ENCODE measurements at regions not wholly inside any gene's neighbourhood (a gene's known extent, or its start where the extent isn't known, plus 50 kb on each side); places are given as distances from the start of the nearest gene placed in this dataset.
A peak's percentile ranks its signal among the peaks of the same experiment; 100 is the strongest.
"Not testable (repeated sequence)": the region's sequence is repeated elsewhere in the genome, so short reads cannot be mapped to it uniquely, and the experiment has no call there.

DNA sequence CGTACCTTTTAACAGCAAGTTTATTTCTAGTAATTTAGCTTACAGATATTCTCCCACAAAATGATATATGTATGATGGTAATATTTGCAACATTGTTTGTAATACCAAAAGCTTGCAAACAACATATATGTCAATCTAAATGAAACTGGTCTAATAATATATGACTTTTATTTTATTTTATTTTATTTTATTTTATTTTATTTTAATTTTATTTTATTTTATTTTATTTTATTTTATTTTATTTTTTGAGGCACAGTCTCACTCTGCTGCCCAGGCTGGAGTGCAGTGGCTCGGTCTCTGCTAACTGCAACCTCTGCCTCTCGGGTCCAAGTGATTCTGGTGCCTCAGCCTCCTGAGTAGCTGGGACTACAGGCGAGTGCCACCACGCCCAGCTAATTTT, 94.6 kb upstream of the ABCA1 start:
- ATAC-seq = not testable (repeated sequence)

DNA sequence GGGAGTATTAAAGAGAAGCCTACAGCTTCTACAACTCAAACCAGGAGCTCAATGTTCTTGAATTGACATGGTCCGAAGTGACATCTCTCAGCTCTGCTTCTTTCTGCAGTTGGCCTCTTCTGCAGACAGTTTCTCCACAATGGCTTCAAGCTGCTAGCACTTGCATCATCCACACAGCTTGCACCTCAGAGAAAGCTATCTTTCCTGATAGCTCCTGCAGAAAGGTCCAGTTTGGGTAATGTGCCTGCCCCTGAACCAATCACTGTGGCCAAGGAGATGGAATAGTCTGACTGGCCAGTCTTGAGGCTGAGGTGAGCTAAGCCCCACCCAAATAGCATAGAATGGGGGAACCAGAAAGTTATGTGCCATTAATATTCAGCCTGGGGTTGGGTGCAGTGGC, 95.8 kb upstream of the ABCA1 start:
- no peak for DNase-seq
- no peak for ATAC-seq

More for the DNA sequence above, 94.6 kb upstream of the ABCA1 start:
- DNase-seq = not testable (repeated sequence)

DNA sequence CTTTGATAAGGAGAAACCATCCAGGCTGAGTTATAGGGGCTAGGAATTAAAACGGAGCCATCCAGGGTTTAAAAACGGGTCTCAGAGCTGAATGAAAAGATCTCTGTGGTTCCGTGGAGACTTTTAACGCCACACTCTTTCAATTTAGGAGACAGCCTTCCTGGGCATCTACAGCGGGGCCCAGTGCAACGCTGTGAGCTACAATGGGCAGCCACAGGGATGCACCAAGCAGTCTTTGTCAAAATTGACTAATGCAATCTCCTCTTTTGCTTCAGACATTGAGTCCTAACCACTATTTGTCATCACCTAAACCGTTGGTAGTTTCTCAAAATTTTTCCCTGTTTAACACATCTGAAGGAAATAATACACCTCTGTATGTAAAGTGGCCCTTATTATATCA, 96.6 kb upstream of the ABCA1 start:
- ATAC-seq = no peak
- DNase-seq = no peak

DNA sequence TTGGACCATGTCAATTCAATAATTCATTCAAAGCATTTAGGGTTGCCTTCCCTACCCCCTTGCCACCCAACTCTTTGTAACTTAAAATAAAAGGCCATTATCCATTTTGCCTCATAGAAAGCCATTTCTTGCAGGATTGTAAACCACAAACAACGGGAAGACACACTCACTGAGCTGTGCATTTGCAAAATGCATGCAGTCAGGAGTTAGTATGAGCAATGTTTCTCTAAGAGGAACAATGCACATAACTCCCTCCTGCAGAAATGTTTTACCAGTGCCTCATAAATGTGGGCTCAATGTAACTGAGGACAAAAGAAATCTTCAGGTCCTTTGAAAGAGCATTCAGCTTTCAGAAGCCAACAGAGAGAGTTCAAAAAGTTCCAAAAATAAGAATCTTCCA, 98.5 kb upstream of the ABCA1 start:
- ATAC-seq (no peak), DNase-seq (no peak)

DNA sequence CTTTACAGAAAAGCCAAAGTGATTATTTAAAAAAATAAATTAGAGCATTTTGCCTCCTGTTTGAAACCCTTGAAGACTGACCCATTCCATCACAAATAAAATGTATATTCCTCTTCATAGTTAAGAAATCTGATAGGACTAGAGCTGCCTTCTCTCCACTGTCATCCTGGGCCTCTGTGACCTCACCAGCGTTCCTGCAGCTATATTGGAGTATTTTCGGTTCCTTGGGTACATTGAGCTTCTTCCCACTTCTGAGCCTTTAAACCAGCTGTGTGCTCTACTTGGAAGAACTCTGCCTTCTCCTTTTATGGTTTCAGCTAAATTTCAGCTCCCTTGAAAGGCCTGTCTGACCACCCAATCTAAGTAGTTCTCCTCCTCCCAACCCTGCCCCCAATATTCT, 99.1 kb upstream of the ABCA1 start:
- DNase-seq = no peak

DNA sequence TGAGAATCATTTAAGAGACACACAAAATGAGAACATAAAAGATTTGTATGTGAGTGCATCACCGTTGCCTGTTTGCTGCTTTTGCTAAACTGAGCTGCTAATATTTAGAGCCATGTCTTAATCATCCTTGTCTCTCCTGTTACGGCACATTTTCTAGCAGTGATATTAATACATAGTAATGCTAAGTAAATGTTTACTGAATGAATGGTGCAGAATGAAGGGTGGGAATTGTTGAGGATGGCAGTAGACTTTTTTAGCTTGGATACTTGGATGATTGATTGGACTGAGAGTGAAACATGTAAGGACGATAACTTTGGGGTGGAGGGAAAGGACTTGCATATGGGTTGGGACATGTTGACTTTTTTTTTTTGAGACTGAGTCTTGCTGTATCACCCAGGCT, 102.3 kb upstream of the ABCA1 start:
- ATAC-seq (no peak), DNase-seq (no peak)

More for the DNA sequence above, 99.1 kb upstream of the ABCA1 start:
- ATAC-seq = no peak

DNA sequence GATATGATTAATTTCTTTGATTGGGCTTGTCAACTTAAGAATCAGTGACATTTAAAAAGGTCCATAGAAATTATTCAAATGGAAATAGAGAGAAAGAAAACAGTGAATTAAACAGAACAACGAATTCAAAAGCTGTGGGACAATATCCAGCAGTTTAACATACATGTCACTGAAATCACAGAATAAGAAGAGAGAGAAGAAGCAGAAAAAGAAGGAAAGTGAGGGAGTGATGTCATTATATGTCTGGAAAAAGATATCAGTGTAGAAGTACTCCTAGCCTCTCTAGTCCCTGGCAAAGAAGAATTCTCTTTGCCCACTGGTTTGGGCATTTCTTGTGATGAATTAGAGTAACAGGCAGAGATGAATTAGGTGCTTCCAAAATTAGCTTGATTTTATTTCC, 109.2 kb upstream of the ABCA1 start:
- no peak for DNase-seq
- ATAC-seq = no peak

DNA sequence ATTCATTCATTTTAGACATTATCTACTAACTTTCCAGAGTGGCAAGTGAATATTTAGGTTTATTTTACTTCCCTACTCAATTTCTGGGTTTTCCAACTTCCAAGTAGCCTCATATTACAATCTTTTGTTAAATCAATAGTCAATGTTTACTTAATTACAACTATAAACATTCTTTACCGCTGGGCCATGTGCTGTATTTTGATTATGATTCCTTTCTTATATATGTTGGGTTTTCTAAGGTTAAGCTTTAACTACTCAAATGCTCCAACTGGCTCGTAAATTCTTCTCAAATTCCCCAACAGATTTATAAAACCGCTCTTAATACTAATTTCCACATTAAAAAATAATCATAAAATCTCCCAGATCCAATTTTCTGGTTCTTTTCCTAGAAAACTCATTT, 110.1 kb upstream of the ABCA1 start:
- ATAC-seq = no peak
- no peak for DNase-seq

DNA sequence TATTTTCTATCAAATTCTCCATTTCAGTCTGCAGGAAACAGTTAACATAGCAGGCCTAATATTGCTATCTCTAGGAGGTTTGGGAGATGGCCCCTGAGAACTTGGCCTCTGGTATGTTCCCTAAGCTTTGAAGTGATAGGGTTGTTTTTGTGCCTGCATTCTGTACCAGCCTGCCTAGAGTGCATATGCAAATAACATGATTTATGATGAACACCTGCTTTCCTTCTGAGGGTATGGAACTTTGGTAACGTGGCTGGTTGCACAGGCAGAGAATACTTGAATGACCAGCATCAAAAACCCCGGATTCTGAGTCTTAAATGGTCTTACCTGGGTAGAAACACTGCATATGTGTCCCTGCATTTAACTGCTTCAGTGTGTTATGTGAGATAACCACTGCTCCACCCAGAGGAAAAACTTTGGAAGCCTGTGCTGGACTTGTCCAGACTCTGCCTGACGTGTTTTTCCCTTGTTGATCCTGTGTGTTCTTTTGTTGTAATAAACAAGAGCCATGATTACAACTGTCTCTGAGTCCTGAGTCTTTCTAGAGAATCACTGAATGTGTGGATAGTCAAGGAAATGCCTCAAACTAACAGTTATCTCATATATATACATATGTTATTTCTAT, 111.3 kb upstream of the ABCA1 start:
- no peak for DNase-seq
- ATAC-seq = no peak

DNA sequence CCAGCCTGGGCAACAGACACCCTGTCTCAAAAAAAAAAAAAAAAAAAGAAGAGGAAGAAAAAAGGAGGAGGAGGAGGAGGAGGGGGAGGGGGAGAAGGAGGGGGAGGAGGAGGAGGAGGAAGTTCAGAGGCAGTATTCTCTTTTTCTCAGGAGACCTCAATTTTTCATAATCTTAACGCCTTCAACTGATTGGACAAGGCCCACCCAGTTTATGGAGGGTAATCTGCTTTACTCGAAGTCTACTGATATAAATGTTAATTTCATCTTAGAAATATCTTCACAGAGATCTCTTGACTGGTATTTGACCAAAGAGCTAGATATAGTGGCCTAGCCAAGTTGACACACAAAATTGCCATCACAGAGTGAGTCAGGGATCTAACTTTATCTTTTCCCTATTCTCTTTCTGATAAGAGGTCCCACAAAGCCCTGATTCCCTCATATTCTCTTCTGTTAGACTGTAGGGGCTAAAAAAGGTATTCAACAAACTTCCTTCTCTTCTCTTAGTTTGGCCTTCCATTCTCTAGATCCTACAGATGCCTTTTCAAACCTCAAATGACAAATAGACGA, 115.5 kb upstream of the ABCA1 start:
- ATAC-seq (no peak), DNase-seq (no peak)

DNA sequence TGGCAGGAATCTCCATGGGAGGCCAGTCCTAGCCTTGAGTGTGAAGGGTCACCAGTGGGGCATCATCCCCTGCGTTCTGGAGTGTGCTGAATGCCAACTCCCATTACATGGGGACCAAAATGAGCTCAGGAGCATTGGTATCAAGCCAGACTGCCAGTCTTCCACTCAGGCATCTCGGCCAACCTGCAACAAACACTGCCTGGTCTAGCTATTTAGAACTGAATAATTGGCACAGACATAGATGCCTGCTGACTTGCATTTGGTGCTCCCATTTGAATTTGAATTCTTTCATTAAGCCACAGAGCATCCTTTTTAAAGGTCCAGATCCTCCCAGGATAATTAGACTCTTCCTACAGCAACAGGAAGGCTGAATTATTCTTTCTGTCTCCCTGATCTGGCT, 116.6 kb upstream of the ABCA1 start:
- no peak for DNase-seq
- ATAC-seq = no peak

DNA sequence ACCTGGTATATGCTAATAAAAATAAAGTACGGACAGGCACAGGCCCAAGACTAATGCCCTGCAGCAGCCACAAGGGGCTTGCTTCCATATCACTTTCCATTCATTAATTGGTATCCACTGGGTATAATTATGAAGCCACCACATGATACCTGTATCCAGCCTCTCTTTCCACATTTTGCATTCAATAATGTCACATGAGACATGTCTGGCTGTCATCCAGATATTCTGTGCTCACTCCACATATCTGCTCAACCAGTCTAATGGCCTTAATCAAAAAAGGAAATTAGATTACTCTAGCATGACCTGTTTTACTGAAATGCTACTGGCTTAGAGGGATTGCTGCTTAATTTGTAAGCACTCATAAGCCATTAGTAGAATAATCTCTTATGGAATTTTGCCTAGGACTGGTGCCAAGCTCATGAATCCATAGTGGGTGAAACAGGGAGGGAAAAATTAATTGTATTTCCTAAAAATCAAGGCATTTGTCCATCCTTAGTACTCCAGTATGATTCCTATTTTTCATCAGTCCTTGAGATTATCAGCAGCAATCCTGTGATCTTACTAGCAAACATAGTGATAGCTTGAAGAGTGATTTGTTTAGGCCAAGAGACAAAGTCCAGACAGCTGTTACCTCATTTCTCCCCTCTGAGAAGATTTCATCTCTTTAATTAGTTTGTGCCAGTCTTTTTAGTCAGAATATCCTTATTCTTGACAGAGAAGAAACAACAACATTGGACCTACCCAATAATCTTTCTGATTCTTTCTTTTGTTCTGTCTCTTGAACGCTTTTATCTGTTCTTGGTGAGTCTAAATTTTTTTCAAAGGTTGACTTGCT, 119.2 kb upstream of the ABCA1 start:
- ATAC-seq (no peak), DNase-seq (no peak)

DNA sequence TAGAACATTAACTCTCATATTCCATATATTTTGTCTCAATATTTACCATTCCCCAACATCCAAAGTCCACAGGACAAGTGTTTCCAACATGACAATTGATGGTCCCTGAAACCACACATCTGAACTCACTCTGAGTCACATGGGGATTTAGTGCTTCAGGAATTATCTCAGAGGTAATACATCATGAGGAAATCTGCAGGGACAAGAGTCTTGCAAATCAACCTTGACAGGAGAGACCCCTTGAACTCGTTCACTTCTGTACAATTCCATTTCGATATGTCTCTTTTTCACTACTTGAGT, 119.7 kb upstream of the ABCA1 start:
- ATAC-seq (no peak), DNase-seq (no peak)

DNA sequence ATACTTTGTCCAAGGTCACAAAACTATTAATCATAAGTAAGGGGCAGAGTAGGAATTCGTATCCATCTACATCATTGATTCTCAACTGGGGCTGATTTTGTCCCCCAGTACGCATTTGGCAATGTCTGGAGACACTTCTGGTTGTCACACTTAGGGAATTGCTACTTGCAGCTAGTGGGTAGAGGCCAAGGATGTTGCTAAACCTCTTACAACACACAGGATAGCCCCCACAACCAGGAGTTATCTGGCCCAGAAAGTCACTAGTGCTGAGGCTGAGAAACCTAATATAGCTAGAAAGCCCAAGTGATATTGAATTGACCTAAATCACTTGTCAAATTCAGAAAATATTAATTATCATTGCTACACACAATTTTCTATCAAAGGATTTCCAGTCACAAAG, 120.4 kb upstream of the ABCA1 start:
- no peak for ATAC-seq
- DNase-seq = no peak

DNA sequence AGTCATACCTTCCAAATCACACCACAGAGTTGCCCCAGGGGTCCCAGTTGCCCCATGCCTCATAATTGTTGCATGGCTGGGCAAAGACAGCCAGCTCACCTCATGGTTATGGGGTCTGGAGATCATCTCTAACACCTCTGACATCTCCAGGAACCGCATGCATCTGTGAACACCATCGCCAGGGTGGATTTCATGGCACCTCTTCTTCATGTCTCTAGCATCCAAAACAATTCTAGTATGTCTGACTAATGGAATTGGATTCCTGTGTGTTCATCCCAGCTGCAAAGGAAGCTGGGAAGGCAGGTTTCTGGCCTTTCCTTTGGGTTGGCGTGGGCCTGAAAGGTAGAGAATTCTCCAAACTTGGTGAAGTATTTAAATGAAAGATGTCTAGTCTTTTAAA, 122.3 kb upstream of the ABCA1 start:
- DNase-seq (no peak), ATAC-seq (no peak)

DNA sequence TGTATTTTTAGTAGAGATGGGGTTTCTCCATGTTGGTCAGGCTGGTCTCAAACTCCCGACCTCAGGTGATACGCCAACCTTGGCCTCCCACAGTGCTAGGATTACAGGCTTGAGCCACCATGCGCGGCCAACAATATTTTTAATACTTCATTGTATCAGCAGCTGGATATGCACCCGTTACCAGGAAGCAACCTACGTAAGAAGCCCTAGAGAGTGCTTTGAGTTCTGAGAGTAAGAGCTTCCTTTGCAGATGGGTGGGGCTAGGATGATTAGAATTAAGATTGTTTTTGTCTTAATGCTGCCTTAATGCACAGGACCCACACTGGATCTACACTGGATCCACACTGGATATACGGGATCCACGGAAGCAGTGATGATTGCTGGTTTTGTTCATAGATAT, 123.9 kb upstream of the ABCA1 start:
- no peak for ATAC-seq
- no peak for DNase-seq

DNA sequence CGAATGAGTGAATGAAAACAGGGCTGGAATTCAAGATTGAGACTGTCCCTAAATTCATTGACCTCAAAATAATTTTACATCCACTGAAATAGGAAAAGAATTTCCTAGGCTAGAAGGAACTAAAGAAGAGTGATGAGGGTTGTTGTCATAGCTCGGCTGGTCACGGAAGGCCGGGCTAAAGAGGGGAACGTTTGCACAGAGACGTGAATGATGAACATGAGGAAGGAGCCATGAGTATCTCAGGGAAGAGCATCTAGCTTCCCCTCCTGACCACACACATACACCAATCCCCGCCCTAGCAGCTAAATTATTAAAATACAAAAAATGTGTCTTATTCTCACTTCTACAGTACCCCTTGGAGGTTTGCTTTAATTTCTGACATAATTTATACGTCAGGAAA, 124.4 kb upstream of the ABCA1 start:
- ATAC-seq (no peak), DNase-seq (no peak)

DNA sequence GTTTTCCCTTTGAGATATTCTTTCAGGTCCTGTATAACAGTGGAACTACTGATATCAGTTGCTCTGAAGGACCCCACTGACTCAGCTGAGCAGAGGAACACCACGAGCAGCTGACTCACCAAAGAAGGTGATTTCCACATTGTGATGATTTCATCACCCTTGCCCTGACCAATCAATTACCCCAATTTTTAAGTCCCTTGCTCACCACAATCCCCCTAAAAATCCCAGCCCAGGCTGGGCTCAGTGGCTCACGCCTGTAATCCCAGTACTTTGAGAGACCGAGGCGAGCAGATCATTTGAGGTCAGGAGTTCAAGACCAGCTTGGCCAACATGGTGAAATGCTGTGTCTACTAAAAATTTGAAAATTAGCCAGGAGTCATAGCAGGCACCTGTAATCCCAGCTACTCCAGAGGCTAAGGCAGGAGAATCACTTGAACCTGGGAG, 125.3 kb upstream of the ABCA1 start:
- DNase-seq (peak; percentile 62), ATAC-seq (peak; percentile 99)

DNA sequence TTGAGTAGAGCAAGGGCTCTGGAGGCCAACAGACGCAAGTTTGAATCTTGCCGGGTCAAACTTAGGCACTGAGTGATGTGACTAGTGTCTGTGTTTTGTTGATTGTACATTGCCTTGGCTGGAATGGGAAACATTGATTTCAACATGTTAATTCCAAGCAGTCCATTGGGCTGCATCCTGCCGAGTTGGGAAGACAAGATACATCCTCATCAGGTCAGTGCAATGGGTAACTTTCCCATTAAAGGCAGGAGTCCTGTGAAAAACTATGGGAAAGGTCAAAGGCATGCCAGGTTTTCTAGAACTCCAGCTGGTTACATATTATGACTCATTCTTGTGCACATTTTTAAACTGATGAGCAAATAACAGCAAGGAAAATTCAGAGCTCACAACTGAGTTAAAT, 126.5 kb upstream of the ABCA1 start:
- DNase-seq (no peak), ATAC-seq (no peak)

DNA sequence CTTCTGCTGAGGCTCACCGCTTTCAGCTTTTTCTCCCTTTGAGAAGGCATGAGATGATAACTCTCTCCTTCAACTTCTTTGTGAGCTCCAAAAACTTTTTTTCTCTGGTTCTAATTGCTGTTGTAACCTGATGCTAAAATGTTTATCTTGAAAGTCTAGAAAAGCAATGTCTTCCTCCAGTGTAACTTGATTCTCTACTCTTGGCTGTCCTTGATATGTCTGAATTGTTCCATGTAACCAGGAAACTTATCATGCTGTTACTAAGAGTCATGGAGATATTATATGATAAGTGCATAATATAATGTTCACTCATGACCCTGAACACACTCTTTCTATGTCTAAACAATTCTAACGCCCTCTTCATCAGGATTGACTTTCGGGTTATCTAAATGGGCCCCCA, 128.0 kb upstream of the ABCA1 start:
- DNase-seq (no peak), ATAC-seq (no peak)

DNA sequence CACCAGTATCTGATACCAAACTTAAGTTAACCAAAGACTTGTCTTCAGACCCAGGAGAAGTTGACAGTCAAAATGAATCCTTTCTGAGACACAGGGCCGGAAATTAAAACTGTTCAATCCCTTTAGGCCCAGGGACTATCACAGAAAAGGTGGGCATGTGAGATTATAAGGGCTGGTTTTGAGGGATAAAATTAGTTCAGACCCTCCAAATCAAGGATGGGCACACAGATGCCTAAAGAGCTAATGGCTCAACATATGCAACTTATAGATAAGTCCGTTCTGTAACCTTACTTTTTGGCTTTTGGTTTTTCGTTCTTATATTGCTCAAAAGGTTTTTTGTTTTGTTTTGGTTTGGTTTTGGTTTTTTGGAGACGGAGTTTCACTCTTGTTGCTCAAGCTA, 129.6 kb upstream of the ABCA1 start:
- DNase-seq (no peak), ATAC-seq (no peak)

DNA sequence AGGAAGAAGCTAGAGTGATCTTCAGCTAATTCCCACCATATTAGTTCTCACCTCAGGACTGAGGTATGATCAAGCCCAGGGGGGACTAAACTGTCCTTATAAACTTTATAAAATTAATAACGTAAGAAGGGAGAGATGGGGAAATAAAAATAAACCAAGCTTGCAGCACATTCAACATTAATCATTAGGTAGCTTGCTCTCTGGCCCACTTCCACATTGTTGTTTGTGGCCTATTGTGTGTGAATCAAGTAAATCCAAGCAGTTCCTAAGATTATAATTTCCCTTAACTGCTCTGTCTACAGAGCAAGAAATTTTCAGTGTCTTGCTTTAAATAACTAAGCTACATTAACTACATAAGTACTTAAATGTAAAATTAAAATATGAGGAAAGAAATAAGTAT, 131.3 kb upstream of the ABCA1 start:
- no peak for ATAC-seq
- no peak for DNase-seq

DNA sequence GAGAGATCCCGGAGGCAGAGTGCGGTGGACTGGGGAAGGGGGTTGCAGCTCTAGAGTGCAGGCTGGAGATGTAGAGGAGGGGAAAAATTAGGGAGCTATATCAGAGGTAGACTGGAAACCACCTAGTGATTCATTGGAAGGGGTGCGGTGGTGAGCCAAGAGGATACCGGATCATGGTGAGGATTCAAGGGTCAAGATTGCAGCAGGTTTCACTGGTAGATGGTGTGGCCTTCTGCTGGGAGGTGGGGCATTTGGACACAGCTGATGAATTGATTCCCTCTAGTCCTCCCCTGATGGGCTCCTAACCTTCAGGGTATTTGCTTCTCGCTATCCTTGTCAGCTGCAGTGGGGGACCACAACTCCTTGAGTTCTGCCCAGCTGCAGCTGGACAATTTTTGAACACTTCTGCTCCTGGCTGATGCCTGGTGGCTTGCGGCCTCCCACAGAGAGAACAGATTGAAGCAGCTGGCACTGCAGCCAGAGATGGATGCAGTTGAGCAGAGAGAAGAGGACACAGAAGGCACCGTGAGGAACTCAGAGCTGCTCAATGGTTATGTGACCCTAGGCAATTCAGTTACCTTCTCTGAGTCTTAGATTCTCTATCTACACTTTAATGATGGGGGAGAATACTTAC, 134.4 kb upstream of the ABCA1 start:
- no peak for ATAC-seq
- DNase-seq = no peak

Data from stimulated activated naive CD8-positive, alpha-beta T cell treated with anti-CD3 and anti-CD28 coated beads, Interleukin-15, Interleukin-2, amounts not matched to agents 100 U/mL and 50 U/mL, for 24 hours (primary cell).